Lung (tissue), 11 donors: ENCODE measurements at regions not wholly inside any gene's neighbourhood (a gene's known extent, or its start where the extent isn't known, plus 50 kb on each side); places are given as distances from the start of the nearest gene placed in this dataset.

ENCODE experiments used
- ATAC-seq: fragments of 200-7000 bp; cut with Tn5 transposase; one replicate; pipeline ENCODE4 v1.9.1; 2020; ENCODE audit warnings: moderate number of reproducible peaks; ENCODE audit not compliant: insufficient read depth, low FRiP score
- DNase-seq, 3 donors: peaks; one replicate each; pipeline ENCODE4 v3.0.0-alpha.2; 2013 to 2017
- H3K27ac ChIP-seq, 2 donors: one replicate each; pipeline ENCODE4 v1.5.1; 2013; ENCODE audit warnings: mild to moderate bottlenecking in 2 of 2, moderate library complexity in 2 of 2, control low read depth in 1 of 2, inconsistent platforms in 1 of 2, low read depth in 1 of 2, low read length in 1 of 2
- H3K27me3 ChIP-seq, 3 donors: one replicate each; pipeline ENCODE4 v1.5.1; 2013; ENCODE audit warnings: low read length in 2 of 3; ENCODE audit not compliant: control insufficient read depth in 3 of 3, insufficient read depth in 3 of 3
- H3K36me3 ChIP-seq, 4 donors: one replicate each; pipeline ENCODE4 v1.5.1; 2013; ENCODE audit warnings: low read length in 4 of 4, mild to moderate bottlenecking in 1 of 4, moderate library complexity in 1 of 4; ENCODE audit not compliant: control insufficient read depth in 4 of 4, insufficient read depth in 4 of 4
- H3K4me1 ChIP-seq, 5 donors: one replicate each; pipeline ENCODE4 v1.5.1; 2013; ENCODE audit warnings: low read length in 5 of 5, mild to moderate bottlenecking in 2 of 5, moderate library complexity in 1 of 5; ENCODE audit not compliant: control insufficient read depth in 5 of 5, insufficient read depth in 5 of 5
- H3K4me3 ChIP-seq: one replicate; pipeline ENCODE4 v1.5.1; 2013; ENCODE audit warnings: mild to moderate bottlenecking, control low read depth, moderate library complexity
- H3K9ac ChIP-seq, 2 donors: one replicate each; pipeline ENCODE4 v1.5.1; 2013; ENCODE audit warnings: low read length in 2 of 2, control low read depth in 1 of 2; ENCODE audit not compliant: insufficient read depth in 1 of 2
- H3K9me3 ChIP-seq, 4 donors: one replicate each; pipeline ENCODE4 v1.5.1; 2013; ENCODE audit warnings: low read length in 3 of 4, mild to moderate bottlenecking in 1 of 4, moderate library complexity in 1 of 4; ENCODE audit not compliant: control insufficient read depth in 4 of 4, insufficient read depth in 3 of 4
- CTCF ChIP-seq: IDR thresholded peaks from 2 replicates; pipeline ENCODE4 v1.5.1; 2012; ENCODE audit warnings: mild to moderate bottlenecking; ENCODE audit errors: control extremely low read depth, extremely low read depth
- WGBS, 2 donors: extraction: QIAGEN DNeasy Blood & Tissue Kit; methylation state at CpG; one replicate each; pipeline ENCODE4 v1.1.7; 2013; 5-methylcytosine and 5-hydroxymethylcytosine counted together
- donor health status: control.
- donor health status: control.
- donor health status: Bipolar disorder and iron deficiency.
- donor health status: healthy.
- donor health status: DM: yes; HTN: yes; CAD: no.

GRCh38 chr14:76282581-76282980, 93.4 kb upstream of the ESRRB start:
- Histone ChIP-seq H3K9me3 (peaks cover 0 to 2% (median 0%) of the 10 kb centered on the region in 4 donors), H3K36me3 (no peaks in the 10 kb centered on the region), H3K4me1 (no peaks in the 10 kb centered on the region), H3K27me3 (no peaks in the 10 kb centered on the region), H3K4me3 (no peak overlapping the region), H3K27ac (no peak overlapping the region), H3K9ac (no peak overlapping the region)
- no peak for TF ChIP-seq CTCF
- DNase-seq (no peak), ATAC-seq (no peak)
- WGBS, 2 donors, result 61 to 64% methylated on average over 2 of the region's 2 CpGs

- WGBS, 2 donors, result 95 to 98% methylated on average over 1 of the region's 1 CpG
Observed at GRCh38 chr14:76287063-76287462, 88.9 kb upstream of the ESRRB start.

GRCh38 chr14:76289276-76289675, 86.7 kb upstream of the ESRRB start:
- no peak overlapping the region for H3K9ac ChIP-seq
- no peaks in the 10 kb centered on the region for H3K27me3 ChIP-seq
- peaks cover 0 to 6% (median 0%) of the 10 kb centered on the region in 5 donors for H3K4me1 ChIP-seq
- H3K9me3 ChIP-seq, result peaks cover 0 to 4% (median 0%) of the 10 kb centered on the region in 4 donors
- H3K4me3 ChIP-seq, result no peak overlapping the region
- ATAC-seq (no peak), DNase-seq (no peak)
- TF ChIP-seq CTCF, result no peak
- no peaks in the 10 kb centered on the region for H3K36me3 ChIP-seq
- WGBS, 2 donors, result 86 to 92% methylated on average over 4 of the region's 4 CpGs
- H3K27ac ChIP-seq, result no peak overlapping the region

More at GRCh38 chr14:76287063-76287462, 88.9 kb upstream of the ESRRB start:
- Histone ChIP-seq H3K27ac (no peak overlapping the region), H3K4me1 (no peaks in the 10 kb centered on the region), H3K4me3 (no peak overlapping the region), H3K9ac (no peak overlapping the region), H3K9me3 (peaks cover 0 to 4% (median 0%) of the 10 kb centered on the region in 4 donors), H3K36me3 (no peaks in the 10 kb centered on the region), H3K27me3 (no peaks in the 10 kb centered on the region)
- TF ChIP-seq CTCF, result no peak
- no peak for ATAC-seq
- no peak for DNase-seq

GRCh38 chr14:76292561-76292960, 83.4 kb upstream of the ESRRB start:
- TF ChIP-seq CTCF, result no peak
- DNase-seq (no peak), ATAC-seq (no peak)

More at GRCh38 chr14:76292561-76292960, 83.4 kb upstream of the ESRRB start:
- no peaks in the 10 kb centered on the region for H3K27me3 ChIP-seq
- no peak overlapping the region for H3K9ac ChIP-seq
- H3K4me1 ChIP-seq, result peaks cover 0 to 6% (median 0%) of the 10 kb centered on the region in 5 donors
- WGBS, 2 donors, result 93 to 95% methylated on average over 10 of the region's 10 CpGs
- H3K27ac ChIP-seq, result no peak overlapping the region
- no peak overlapping the region for H3K4me3 ChIP-seq
- peaks cover 0 to 4% (median 0%) of the 10 kb centered on the region in 4 donors for H3K9me3 ChIP-seq
- no peaks in the 10 kb centered on the region for H3K36me3 ChIP-seq
